ENCODE measurements at regions not wholly inside any gene's neighbourhood (a gene's known extent, or its start where the extent isn't known, plus 50 kb on each side); places are given as distances from the start of the nearest gene placed in this dataset.

DNA sequence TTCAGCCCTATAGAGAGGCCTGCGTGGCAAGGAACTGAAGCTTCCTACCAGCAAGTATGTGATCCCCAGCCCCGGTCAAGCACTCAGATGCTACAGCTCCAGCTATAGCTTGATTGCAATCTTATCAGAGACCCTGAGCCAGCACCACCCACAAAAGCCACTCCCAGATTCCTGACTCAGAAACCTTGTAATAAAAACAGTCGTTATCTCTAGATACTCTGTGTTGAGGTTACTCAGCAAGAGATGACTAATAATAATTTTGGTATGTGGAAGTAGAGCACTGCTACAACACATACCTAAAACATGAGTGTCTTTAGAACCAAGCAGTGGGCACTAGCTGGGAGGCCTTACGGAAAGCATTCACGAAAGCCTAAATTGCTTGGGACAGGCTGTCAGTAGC, 216.9 kb downstream of the UXS1 start:
- ChIA-PET POLR2A (no interaction called here), CTCF (no interaction called here)
- DNase-seq (ENCODE audit: extremely low spot score), result no peak
- TF ChIP-seq SP1 (IDR thresholded peaks at IDR 0.05) (no peak), FOXM1 (IDR thresholded peaks at IDR 0.05; ENCODE audit: borderline replicate concordance) (no peak), FOXA1 (IDR thresholded peaks at IDR 0.05) (no peak), HDGF (IDR thresholded peaks at IDR 0.05; ENCODE audit: borderline replicate concordance) (no peak), L3MBTL2 (conservative IDR thresholded peaks at IDR 0.05) (no peak), ZNF384 (IDR thresholded peaks at IDR 0.05) (no peak), ELF4 (IDR thresholded peaks at IDR 0.05) (no peak), FOXK2 (IDR thresholded peaks at IDR 0.05) (no peak), CTBP1 (IDR thresholded peaks at IDR 0.05; ENCODE audit: borderline replicate concordance) (no peak), ARNT (IDR thresholded peaks at IDR 0.05) (no peak), TARDBP (IDR thresholded peaks at IDR 0.05) (no peak), BHLHE40 (IDR thresholded peaks at IDR 0.05; ENCODE audit: borderline replicate concordance) (no peak), LEF1 (IDR thresholded peaks at IDR 0.05; ENCODE audit: borderline replicate concordance) (no peak), SUZ12 (IDR thresholded peaks at IDR 0.05) (no peak), NFRKB (IDR thresholded peaks at IDR 0.05) (no peak)
- TF ChIP-seq, protein P1, sequence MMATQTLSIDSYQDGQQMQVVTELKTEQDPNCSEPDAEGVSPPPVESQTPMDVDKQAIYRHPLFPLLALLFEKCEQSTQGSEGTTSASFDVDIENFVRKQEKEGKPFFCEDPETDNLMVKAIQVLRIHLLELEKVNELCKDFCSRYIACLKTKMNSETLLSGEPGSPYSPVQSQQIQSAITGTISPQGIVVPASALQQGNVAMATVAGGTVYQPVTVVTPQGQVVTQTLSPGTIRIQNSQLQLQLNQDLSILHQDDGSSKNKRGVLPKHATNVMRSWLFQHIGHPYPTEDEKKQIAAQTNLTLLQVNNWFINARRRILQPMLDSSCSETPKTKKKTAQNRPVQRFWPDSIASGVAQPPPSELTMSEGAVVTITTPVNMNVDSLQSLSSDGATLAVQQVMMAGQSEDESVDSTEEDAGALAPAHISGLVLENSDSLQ (IDR thresholded peaks at IDR 0.05), result no peak

DNA sequence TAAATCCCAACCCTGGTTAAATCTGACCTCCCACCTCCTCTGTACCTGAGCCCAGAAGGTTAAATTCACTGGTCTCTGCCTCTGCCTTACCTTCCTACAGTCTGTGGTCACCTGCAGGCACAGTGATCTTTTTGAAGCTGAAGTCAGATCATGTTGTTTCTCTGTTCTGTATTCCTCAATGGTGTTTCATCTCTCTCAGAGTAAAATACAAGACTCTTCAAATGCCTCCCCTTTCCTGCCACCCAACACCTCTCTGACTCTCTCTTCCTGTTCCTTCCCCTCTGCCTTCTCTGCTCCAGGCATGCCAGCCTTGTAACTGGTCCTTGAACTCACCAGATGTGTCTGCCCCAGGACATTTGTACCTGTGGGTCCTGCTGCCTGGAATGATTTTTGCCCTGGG, 219.3 kb downstream of the UXS1 start:
- CTCF ChIA-PET, result no interaction called here
- no peak for DNase-seq (ENCODE audit: extremely low spot score)
- no peak for TF ChIP-seq ZNF384 (IDR thresholded peaks at IDR 0.05)
- TF ChIP-seq CTBP1 (IDR thresholded peaks at IDR 0.05; ENCODE audit: borderline replicate concordance), result no peak
- no peak for TF ChIP-seq FOXM1 (IDR thresholded peaks at IDR 0.05; ENCODE audit: borderline replicate concordance)
- no peak for TF ChIP-seq L3MBTL2 (conservative IDR thresholded peaks at IDR 0.05)
- POLR2A ChIA-PET, result no interaction called here

DNA sequence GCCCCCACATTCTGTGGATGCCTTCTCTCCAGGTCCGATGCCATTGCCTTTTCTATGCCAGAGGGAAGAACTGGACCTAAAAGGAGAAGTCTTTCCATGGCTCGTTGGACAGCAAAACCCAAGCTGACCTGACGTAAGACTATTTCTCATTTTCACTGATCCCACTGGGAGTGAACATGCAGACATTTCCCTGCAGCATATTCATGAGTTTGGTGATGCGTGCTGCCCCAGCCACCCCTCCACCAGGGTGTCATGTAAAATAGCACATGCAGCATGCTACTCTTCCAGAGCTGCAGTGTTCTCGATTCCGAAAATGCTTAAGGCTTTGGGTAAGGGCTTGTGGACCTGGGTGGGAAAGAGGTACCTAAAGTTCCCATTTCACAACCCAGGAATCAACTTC, 221.2 kb downstream of the UXS1 start:
- POLR2A ChIA-PET, result no interaction called here
- CTCF ChIA-PET, result no interaction called here
- TF ChIP-seq ZNF384 (IDR thresholded peaks at IDR 0.05) (no peak), NFRKB (IDR thresholded peaks at IDR 0.05) (no peak), HDGF (IDR thresholded peaks at IDR 0.05; ENCODE audit: borderline replicate concordance) (no peak), FOXA1 (IDR thresholded peaks at IDR 0.05) (no peak), ARNT (IDR thresholded peaks at IDR 0.05) (no peak), CTBP1 (IDR thresholded peaks at IDR 0.05; ENCODE audit: borderline replicate concordance) (no peak), SP1 (IDR thresholded peaks at IDR 0.05) (no peak), L3MBTL2 (conservative IDR thresholded peaks at IDR 0.05) (no peak), FOXM1 (IDR thresholded peaks at IDR 0.05; ENCODE audit: borderline replicate concordance) (no peak), FOXK2 (IDR thresholded peaks at IDR 0.05) (no peak), BHLHE40 (IDR thresholded peaks at IDR 0.05; ENCODE audit: borderline replicate concordance) (no peak), LEF1 (IDR thresholded peaks at IDR 0.05; ENCODE audit: borderline replicate concordance) (no peak), ELF4 (IDR thresholded peaks at IDR 0.05) (no peak), SUZ12 (IDR thresholded peaks at IDR 0.05) (no peak), TARDBP (IDR thresholded peaks at IDR 0.05) (no peak)
- TF ChIP-seq, protein P1 (IDR thresholded peaks at IDR 0.05), result no peak
- no peak for DNase-seq (ENCODE audit: extremely low spot score)

DNA sequence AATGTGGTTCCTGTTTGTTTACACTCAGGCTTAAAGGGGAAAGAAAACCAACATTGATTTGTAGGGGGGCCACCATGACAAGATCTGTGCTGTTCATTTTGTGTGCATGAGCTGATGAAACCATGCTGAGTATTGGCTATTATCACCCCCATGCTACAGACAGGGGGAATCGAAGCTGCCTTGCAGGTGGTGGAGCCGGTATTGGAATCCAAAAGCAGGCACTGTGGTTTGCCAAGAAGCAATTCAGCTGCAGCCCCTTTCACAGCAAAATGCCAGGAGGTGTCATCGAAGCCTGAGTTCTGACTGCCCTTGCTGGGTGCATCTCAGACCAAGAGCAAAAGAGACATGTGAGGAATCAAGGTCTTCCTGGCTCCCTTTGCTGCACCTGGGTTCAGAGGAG, 221.9 kb downstream of the UXS1 start:
- DNase-seq (ENCODE audit: extremely low spot score), result no peak
- ChIA-PET CTCF (interaction anchor here (1.2 kb wide), 1 partner anchor 396 kb away, joined by 3 read pairs; no protein-coding TSS in a partner anchor), POLR2A (no interaction called here)
- TF ChIP-seq BHLHE40 (IDR thresholded peaks at IDR 0.05; ENCODE audit: borderline replicate concordance) (no peak), FOXA1 (IDR thresholded peaks at IDR 0.05) (no peak), L3MBTL2 (conservative IDR thresholded peaks at IDR 0.05) (no peak), LEF1 (IDR thresholded peaks at IDR 0.05; ENCODE audit: borderline replicate concordance) (no peak), ARNT (IDR thresholded peaks at IDR 0.05) (no peak), CTBP1 (IDR thresholded peaks at IDR 0.05; ENCODE audit: borderline replicate concordance) (no peak), SUZ12 (IDR thresholded peaks at IDR 0.05) (no peak), HDGF (IDR thresholded peaks at IDR 0.05; ENCODE audit: borderline replicate concordance) (no peak), FOXM1 (IDR thresholded peaks at IDR 0.05; ENCODE audit: borderline replicate concordance) (no peak), TARDBP (IDR thresholded peaks at IDR 0.05) (no peak), NFRKB (IDR thresholded peaks at IDR 0.05) (no peak), ZNF384 (IDR thresholded peaks at IDR 0.05) (no peak), SP1 (IDR thresholded peaks at IDR 0.05) (no peak)
- TF ChIP-seq, protein P1 (IDR thresholded peaks at IDR 0.05), result no peak

DNA sequence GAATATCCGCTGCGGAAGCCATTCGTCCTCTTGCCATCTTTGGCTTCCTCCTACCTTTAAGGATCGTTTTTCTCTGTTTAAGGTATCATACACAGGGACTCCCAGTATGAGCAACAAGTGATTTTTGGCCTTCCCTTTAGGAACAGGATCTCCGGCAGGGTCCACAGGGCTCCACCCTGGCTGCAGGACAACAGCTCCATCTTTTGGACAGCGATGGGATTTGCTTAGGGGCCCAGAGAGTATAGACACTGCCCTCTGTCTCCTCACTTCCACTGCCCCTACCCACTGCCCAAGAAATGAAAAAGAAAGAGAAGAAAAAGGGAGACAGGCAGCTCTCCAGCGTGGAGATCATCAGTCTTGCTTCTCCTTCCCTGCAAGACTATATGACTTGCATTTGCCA, 224.5 kb downstream of the UXS1 start:
- ChIA-PET POLR2A (no interaction called here), CTCF (no interaction called here)
- peak; percentile 25 for DNase-seq (ENCODE audit: extremely low spot score)
- TF ChIP-seq L3MBTL2 (conservative IDR thresholded peaks at IDR 0.05) (no peak), CTBP1 (IDR thresholded peaks at IDR 0.05; ENCODE audit: borderline replicate concordance) (no peak), FOXA1 (IDR thresholded peaks at IDR 0.05) (no peak), FOXM1 (IDR thresholded peaks at IDR 0.05; ENCODE audit: borderline replicate concordance) (no peak), NFRKB (IDR thresholded peaks at IDR 0.05) (no peak), ARNT (IDR thresholded peaks at IDR 0.05) (no peak), ELF4 (IDR thresholded peaks at IDR 0.05) (no peak), TARDBP (IDR thresholded peaks at IDR 0.05) (no peak), SP1 (IDR thresholded peaks at IDR 0.05) (no peak), BHLHE40 (IDR thresholded peaks at IDR 0.05; ENCODE audit: borderline replicate concordance) (no peak), FOXK2 (IDR thresholded peaks at IDR 0.05) (no peak), HDGF (IDR thresholded peaks at IDR 0.05; ENCODE audit: borderline replicate concordance) (no peak), LEF1 (IDR thresholded peaks at IDR 0.05; ENCODE audit: borderline replicate concordance) (no peak), ZNF384 (IDR thresholded peaks at IDR 0.05) (no peak), SUZ12 (IDR thresholded peaks at IDR 0.05) (no peak)
- TF ChIP-seq, protein P1 (IDR thresholded peaks at IDR 0.05), result no peak

Data from HEK293T (cell line).